ENCODE measurements at regions not wholly inside any gene's neighbourhood (a gene's known extent, or its start where the extent isn't known, plus 50 kb on each side); places are given as distances from the start of the nearest gene placed in this dataset.

GRCh38 chr1:23639460-23640095 is 52.0 kb upstream of the RPL11 start:
- FAIRE-seq = no peak
- no peak for DNase-seq (ENCODE audit: insufficient read length, low spot score)

DNA sequence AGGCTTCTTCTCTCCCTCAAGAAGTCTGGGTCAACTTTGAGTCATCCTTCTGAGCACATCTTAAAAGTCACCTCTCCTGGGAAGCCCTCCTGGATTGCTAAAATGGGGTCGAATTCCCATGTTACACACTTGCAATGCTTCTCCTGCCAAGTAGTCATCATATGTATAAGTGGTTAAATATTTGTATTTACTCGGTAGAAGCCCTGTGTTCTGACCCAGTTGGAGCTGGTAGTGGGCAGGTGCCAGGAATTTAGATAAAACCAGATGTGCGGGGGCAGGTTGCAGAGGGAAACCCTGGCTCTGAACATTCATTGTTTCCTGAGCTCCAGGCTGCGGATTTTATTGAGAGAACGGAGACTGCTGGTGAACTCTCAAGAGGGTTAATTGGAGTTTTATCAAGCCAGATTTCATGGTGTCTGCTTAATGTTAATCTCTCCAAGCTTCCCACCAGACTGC is 52.8 kb upstream of the RPL11 start:
- FAIRE-seq = no peak

GRCh38 chr1:23638188-23638619 is 53.4 kb upstream of the RPL11 start:
- FAIRE-seq (no peak), DNase-seq (ENCODE audit: insufficient read length, low spot score) (no peak)

More for the DNA sequence above, 52.8 kb upstream of the RPL11 start:
- DNase-seq (ENCODE audit: insufficient read length, low spot score) = no peak

DNA sequence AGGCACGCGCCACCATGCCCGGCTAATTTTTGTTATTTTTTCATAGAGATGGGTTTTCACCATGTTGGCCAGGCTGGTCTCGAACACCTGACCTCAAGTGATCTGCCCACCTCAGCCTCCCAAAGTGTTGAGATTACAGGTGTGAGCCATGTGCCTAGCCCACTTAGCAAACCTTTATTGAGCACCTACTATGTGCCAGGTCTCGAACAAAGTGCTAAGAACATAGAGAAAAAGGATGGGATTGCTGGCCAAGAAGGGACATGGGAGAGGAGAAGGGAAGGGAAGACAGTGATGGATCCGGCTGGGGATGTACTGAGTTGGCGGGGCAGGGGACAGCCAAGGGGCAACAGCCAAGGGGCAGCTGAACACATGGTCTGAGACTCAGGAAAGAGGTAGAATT is 55.6 kb upstream of the RPL11 start:
- no peak for DNase-seq (ENCODE audit: insufficient read length, low spot score)
- FAIRE-seq = no peak

GRCh38 chr1:23634840-23635651 is 56.6 kb upstream of the RPL11 start:
- DNase-seq (ENCODE audit: insufficient read length, low spot score) (peak; percentile 86), FAIRE-seq (no peak)

GRCh38 chr1:23634518-23634839 is 57.1 kb upstream of the RPL11 start:
- no peak for FAIRE-seq
- DNase-seq (ENCODE audit: insufficient read length, low spot score) = no peak

DNA sequence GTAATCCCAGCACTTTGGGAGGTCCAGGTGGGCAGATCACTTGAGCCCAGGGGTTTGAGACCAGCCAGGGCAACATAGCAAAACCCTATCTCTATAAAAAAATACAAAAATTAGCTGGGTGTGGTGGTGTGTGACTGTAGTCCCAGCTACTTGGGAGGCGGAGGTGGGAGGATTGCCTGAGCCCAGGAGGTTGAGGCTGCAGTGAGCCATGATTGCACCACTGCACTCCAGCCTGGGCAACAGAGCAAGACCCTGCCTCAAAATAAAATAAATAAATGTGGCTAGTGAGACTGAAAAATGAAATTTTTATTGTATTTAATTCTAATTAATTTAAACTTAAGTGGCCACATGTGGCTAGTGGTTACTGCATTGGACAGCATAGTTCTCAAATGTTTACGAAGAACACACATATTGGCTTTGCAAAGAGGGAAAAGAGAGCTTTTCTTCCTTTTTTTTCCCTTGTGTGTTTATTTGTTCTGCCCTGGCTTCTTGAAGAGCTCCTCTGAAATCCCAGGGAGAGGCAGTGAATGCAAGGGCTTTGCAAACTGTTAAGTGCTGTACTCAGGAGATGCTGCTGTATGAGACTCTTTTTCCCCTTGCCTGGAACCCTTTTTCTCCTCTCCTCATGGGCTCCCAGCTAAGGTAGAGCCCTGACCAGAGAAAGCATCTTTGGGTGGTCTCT is 59.0 kb upstream of the RPL11 start:
- FAIRE-seq = no peak
- no peak for DNase-seq (ENCODE audit: insufficient read length, low spot score)

GRCh38 chr1:23629708-23630290 is 61.8 kb upstream of the RPL11 start:
- no peak for DNase-seq (ENCODE audit: insufficient read length, low spot score)
- FAIRE-seq = no peak

- DNase-seq (ENCODE audit: insufficient read length, low spot score) (no peak), FAIRE-seq (no peak)
Observed at GRCh38 chr1:23628951-23629387, 62.6 kb upstream of the RPL11 start.

DNA sequence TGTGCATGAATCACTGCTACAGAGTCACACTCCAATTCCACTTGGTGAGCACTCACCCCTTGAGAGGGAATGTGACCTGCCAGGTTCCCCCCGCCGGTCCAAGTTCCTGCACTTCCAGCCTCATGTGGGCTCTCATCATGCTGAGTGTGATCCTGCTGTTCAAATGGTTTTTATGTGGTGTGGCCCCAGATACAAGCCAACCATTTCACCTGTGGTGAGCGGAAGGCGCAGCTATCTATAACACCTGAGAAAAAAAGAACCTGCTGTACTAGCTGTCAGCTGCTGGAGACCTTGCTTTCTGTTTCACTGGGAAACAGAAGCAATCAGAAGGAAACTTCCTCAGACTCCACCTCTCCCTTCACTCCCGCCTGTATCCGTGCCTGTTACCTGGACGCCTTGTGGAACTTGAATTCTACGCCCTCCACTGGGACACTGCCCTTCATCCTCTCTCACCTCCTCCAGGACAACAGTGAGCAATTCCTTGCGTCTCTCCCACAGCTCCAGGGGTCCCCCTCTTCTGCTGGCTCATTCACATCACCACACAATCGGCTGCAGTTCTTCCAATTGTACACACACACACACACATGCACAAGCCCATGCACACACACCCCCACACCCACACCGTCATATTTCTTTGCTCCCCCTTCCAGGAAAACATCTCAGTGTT is 64.4 kb upstream of the RPL11 start:
- DNase-seq (ENCODE audit: insufficient read length, low spot score) (no peak), FAIRE-seq (no peak)

GRCh38 chr1:23625929-23626535 is 65.6 kb upstream of the RPL11 start:
- FAIRE-seq = peak; percentile 96

GRCh38 chr1:23625459-23625858 is 66.1 kb upstream of the RPL11 start:
- DNase-seq (ENCODE audit: insufficient read length, low spot score) = no peak
- no peak for FAIRE-seq

More at GRCh38 chr1:23625929-23626535, 65.6 kb upstream of the RPL11 start:
- no peak for DNase-seq (ENCODE audit: insufficient read length, low spot score)

DNA sequence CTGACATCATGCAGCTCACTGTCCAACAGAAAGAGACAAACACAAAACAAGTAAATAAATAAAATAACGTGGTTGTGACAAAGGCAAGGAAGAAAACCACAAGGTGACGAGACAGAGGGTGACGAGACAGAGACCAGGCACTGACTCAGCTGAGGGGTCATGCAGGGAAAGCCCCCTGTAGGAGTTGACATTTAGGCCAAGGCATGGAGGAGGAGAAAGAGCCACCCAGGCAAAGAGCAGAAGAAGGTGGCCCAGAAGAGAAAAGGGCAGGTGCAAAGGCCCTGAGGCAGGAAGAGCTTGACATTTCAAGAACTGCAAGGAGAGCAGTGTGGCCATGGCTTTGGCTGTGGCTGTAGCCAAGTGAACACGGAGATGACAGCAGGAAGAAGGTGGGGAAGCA is 65.1 kb upstream of the ID3 start:
- FAIRE-seq (no peak), DNase-seq (ENCODE audit: insufficient read length, low spot score) (no peak)

- FAIRE-seq = no peak
Observed at GRCh38 chr1:23622284-23622683, 63.0 kb upstream of the ID3 start.

GRCh38 chr1:23620605-23621004 is 61.3 kb upstream of the ID3 start:
- FAIRE-seq = no peak
- no peak for DNase-seq (ENCODE audit: insufficient read length, low spot score)

More at GRCh38 chr1:23622284-23622683, 63.0 kb upstream of the ID3 start:
- DNase-seq (ENCODE audit: insufficient read length, low spot score) = no peak

DNA sequence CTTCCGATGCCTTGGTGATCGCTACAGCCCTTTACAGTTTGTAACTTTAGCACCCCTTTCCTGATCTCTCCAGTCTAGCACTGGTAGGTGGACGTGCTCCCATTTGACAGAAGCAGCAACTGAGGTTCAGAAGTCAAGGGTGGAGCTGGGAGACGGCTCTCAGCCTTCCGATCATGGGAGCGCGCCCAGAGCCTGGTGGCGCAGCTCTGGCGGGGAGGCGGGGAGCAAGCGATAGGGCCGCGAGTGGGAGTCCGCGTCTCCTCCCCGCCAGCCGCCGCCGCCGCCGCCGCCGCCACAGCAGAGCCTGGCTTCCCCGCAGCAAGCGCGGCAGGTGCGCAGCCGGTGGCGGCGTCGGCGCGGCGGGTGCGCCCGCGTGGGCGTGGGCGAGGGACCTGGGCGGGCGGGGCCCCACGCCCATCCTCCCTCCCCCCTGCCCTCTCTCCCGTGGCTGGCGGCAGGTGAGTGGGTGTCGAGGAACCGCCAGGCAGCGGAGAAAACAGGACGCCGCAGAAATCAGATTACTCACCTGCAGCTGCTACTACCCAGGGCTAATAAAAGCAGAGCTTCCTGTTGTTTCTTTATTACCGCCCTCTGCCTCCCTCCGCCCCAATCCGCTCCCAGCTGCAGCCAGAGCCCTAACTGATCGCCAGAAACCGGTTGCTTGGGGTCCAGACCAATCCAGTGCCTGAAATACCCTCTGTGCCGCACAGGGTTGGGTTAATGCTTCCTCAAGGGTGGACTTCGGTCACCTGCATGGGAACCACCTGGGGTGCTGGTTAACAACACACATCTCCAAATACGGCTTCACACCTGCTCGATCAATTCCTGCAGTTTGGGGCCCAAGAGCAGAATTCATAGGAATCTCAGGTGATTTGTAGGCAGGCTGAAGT is 60.2 kb upstream of the ID3 start:
- DNase-seq (ENCODE audit: insufficient read length, low spot score) (peak; percentile 28), FAIRE-seq (no peak)

- DNase-seq (ENCODE audit: insufficient read length, low spot score) (no peak), FAIRE-seq (no peak)
Observed at GRCh38 chr1:23618586-23619083, 59.3 kb upstream of the ID3 start.

DNA sequence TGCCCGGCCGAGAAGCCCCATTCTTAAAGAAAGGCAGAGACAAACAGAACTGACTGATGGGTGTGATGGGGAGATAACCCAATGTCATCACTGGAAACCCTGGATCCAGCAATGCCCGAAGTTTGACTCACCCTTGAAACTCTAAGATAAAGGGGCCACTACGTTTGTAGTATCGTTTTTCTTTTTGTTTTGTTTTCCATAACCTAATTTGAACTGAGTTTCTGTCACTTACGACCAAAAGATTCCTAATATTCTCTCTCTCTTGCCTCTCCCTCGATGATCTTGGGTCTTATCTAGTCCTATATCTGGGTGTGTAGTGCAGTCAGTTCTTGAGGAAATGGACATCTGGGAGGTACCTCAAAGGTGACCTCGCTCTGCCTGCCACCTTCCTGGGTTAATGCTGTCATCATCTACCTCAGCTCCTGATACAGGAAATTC is 57.8 kb upstream of the ID3 start:
- FAIRE-seq (no peak), DNase-seq (ENCODE audit: insufficient read length, low spot score) (no peak)

DNA sequence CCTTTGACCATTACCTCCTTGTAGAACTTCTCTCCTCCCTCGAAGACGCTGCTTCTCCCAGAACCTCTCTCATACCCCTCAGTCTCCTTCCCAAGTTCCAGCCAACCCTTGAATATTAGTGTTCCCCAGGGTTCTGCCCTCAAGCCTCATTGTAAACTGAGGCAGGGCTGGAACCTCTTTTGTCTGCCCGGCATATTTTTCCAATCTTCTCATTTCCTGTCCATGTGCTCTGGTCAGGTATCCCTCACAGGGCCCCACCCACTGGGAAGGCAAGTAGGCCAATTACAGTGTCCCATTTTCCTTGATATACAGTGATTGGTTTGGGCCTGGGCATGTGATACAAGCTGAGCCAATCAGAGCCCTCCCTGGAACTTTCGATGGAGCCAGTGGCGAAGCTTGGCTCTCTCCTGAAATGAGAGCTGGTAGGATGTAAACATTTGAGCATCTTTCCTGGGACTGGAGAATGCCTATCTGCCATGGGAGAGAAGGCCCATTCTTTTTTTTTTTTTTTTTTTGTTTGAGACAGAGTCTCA is 57.1 kb upstream of the ID3 start:
- FAIRE-seq (no peak), DNase-seq (ENCODE audit: insufficient read length, low spot score) (no peak)

All from HTR-8/SVneo (cell line).